ENCODE measurements at regions not wholly inside any gene's neighbourhood (a gene's known extent, or its start where the extent isn't known, plus 50 kb on each side); places are given as distances from the start of the nearest gene placed in this dataset.

DNA sequence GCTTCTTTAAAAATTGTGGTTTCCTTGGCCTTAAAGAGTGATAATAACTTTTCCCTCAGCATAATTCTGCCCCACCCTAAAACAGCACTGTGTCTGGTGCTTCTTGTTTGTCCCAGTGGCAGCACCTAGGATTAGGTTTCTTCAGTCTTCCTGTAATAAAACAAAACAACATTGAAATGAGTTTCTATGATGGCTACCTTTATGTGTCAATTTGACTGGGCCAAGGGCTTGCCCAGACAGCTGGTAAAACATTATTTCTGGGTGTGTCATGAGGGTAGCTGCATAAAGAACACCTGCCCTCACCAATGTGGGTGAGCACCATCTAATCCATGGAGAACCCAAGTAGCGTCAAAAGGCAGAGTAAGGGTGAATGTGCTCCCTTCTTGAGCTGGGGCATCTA, 117.8 kb downstream of the QRSL1 start:
- TF ChIP-seq, protein P1, sequence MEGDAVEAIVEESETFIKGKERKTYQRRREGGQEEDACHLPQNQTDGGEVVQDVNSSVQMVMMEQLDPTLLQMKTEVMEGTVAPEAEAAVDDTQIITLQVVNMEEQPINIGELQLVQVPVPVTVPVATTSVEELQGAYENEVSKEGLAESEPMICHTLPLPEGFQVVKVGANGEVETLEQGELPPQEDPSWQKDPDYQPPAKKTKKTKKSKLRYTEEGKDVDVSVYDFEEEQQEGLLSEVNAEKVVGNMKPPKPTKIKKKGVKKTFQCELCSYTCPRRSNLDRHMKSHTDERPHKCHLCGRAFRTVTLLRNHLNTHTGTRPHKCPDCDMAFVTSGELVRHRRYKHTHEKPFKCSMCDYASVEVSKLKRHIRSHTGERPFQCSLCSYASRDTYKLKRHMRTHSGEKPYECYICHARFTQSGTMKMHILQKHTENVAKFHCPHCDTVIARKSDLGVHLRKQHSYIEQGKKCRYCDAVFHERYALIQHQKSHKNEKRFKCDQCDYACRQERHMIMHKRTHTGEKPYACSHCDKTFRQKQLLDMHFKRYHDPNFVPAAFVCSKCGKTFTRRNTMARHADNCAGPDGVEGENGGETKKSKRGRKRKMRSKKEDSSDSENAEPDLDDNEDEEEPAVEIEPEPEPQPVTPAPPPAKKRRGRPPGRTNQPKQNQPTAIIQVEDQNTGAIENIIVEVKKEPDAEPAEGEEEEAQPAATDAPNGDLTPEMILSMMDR (IDR thresholded peaks at IDR 0.05; ENCODE audit: low read depth, low read length) = no peak
- no peak for TF ChIP-seq EZH2phosphoT487 (IDR thresholded peaks at IDR 0.05; ENCODE audit: low read depth)
